ENCODE measurements at regions not wholly inside any gene's neighbourhood (a gene's known extent, or its start where the extent isn't known, plus 50 kb on each side); places are given as distances from the start of the nearest gene placed in this dataset.

DNA sequence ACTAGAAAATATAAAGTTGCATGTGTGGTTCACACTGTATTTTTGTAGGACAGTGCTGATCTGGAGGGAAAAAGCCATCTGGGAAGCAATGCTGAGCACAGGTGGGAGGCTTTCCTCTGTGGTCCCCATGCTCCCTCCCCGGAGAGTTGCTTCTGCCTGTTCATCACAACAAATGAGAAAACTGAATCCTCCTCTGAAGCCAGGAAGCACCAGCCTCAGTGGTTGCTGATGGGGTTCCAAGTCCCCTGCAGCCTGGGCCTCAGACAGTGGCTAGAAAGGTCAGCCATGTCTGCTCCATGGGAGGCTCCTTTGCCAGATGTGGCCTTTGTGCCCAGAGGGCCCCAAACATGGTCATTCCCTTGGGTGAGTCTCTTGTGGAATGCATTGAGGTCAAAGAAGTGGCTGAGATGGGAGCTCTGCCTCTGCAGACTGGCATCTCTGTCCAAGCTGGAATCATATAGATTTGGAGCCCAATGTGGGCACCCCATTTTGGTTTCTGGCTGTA, 77.6 kb downstream of the C5orf15 start:
- H3K4me3 ChIP-seq (ENCODE audit: low read depth, low read length) = no peak overlapping the region
- TF ChIP-seq, protein P1, sequence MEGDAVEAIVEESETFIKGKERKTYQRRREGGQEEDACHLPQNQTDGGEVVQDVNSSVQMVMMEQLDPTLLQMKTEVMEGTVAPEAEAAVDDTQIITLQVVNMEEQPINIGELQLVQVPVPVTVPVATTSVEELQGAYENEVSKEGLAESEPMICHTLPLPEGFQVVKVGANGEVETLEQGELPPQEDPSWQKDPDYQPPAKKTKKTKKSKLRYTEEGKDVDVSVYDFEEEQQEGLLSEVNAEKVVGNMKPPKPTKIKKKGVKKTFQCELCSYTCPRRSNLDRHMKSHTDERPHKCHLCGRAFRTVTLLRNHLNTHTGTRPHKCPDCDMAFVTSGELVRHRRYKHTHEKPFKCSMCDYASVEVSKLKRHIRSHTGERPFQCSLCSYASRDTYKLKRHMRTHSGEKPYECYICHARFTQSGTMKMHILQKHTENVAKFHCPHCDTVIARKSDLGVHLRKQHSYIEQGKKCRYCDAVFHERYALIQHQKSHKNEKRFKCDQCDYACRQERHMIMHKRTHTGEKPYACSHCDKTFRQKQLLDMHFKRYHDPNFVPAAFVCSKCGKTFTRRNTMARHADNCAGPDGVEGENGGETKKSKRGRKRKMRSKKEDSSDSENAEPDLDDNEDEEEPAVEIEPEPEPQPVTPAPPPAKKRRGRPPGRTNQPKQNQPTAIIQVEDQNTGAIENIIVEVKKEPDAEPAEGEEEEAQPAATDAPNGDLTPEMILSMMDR (IDR thresholded peaks at IDR 0.05; ENCODE audit: insufficient read depth, low read depth, low read length) = no peak
- DNase-seq (ENCODE audit: low read depth) = no peak

DNA sequence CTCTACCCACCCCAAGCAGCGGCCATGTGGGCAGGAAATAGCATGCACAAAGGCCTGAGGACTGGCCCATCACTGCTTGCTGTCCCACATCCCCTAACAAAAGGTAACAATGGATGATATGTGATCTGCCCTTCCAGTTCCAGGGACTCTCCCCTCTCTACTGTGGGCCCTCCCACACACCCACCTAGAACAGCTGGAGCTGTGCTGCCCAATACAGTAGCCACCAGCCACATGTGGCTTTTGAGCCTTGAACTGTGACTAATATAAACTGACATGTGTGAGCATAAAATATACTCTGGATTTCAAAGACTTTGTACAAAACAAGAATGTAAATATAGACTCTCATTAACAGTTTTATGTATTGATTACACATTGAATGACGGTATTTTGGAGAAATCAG, 78.1 kb downstream of the C5orf15 start:
- TF ChIP-seq, protein P1 (IDR thresholded peaks at IDR 0.05; ENCODE audit: insufficient read depth, low read depth, low read length) = no peak
- peak; percentile 10 for DNase-seq (ENCODE audit: low read depth)
- H3K4me3 ChIP-seq (ENCODE audit: low read depth, low read length) = no peak overlapping the region

DNA sequence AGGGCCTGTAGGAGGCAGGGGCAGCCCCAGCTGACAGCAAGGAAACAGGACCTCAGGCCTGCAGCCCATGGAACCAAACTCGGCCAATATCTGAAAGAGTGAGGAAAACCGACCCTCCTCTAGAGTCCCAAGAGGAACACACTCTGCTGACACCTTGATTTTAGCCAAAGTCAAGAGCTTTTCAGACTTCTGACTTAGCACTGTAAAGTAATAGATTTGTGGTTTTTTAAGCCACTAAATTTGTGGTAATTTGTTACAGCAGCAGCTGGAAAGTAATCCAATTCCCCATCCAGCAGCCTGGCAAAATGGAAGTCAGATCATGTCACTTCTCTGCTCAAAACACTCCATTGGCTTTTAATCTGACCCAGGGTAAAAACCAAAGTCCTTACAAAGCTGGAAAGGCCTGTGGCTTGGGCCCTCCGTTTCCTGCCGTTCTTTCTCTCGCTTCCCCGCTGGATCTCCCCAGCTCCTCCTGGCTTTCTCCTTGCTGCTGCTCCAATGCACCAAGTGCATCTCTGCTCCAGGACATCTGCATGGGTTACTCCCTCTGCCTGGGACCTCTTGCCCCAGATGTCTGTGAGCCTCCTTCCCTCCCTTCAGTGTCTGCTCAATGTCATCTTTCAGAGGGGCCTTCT, 79.0 kb downstream of the C5orf15 start:
- H3K4me3 ChIP-seq (ENCODE audit: low read depth, low read length) = no peak overlapping the region
- DNase-seq (ENCODE audit: low read depth) = no peak
- TF ChIP-seq, protein P1 (IDR thresholded peaks at IDR 0.05; ENCODE audit: insufficient read depth, low read depth, low read length) = no peak

DNA sequence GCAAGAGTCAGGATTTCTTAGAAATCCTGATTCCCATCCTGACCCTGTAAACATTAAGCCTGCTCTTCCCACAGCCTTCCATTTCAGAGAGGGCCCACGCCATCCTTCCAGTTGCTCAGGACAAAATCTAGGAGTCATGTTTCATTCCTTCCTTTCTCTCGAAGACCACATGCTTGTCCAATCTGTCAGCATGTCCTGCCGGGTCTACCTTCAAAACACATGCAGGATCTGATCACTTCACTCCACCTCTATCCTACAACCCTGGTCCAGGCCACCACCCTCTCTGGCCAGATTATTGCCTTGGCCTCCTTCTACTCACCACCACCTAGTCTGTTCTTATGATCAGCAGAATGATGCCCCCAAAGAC, 79.8 kb downstream of the C5orf15 start:
- no peak for DNase-seq (ENCODE audit: low read depth)
- no peak overlapping the region for H3K4me3 ChIP-seq (ENCODE audit: low read depth, low read length)
- TF ChIP-seq, protein P1 (IDR thresholded peaks at IDR 0.05; ENCODE audit: insufficient read depth, low read depth, low read length) = no peak

DNA sequence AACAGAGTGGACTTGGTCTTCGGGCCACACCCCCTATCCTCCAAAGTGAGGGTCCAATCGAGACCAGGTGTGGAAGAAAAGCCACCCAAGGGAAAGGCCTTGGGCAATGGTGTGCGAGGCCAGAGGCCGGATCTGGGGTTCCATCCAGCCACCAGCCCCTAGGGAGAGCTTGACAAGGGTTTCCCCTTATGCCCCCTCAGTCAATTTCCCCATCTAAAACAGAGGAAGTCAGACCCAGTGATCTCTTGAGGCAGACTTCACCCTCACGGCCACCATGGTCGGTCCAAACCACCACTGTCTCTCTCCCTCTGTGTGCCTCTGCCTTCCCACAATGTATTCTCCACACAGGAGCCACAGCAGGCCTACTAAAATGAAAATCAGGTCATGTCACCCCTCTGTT, 82.9 kb downstream of the C5orf15 start:
- TF ChIP-seq, protein P1 (IDR thresholded peaks at IDR 0.05; ENCODE audit: insufficient read depth, low read depth, low read length) = no peak
- DNase-seq (ENCODE audit: low read depth) = no peak

DNA sequence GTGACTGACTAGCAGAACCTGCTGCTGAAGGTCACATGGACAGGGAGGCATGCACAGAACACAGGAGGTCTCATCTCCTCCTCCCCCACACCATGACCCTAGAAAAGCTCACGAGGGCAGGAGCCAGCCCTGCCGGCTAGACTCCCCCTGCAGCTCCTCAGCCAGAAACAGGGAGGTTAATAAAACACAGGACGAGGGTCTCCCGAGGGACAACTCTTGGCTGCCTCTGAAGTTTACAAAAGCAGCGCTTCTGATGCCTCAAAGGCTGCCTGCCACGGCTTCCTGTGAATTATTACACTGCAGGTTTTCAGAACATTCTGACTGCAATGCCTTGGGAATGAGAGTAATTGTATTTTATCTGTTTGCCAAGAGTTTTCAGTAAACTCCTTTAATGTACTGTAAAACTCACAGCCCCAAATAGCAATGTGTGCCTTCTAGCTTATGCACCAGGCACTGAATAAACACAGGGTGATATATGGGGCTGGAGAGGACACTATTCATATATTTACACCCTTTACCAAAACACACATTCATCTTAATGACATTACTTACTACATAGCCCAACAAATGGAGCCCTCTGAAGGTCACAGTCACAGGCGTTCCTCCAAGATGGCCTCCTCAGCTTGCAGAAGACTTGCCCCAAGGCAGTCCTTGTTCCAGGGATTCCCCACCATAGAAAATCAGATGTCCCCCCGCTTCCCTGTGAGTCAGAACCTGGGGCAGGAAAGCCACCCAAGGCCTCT, 83.7 kb downstream of the C5orf15 start:
- TF ChIP-seq, protein P1 (IDR thresholded peaks at IDR 0.05; ENCODE audit: insufficient read depth, low read depth, low read length) = no peak
- DNase-seq (ENCODE audit: low read depth) = peak; percentile 62
- no peak overlapping the region for H3K4me3 ChIP-seq (ENCODE audit: low read depth, low read length)

More for the DNA sequence above, 82.9 kb downstream of the C5orf15 start:
- H3K4me3 ChIP-seq (ENCODE audit: low read depth, low read length) = no peak overlapping the region

Data from fibroblast of villous mesenchyme (primary cell).